ENCODE measurements at regions not wholly inside any gene's neighbourhood (a gene's known extent, or its start where the extent isn't known, plus 50 kb on each side); places are given as distances from the start of the nearest gene placed in this dataset.

DNA sequence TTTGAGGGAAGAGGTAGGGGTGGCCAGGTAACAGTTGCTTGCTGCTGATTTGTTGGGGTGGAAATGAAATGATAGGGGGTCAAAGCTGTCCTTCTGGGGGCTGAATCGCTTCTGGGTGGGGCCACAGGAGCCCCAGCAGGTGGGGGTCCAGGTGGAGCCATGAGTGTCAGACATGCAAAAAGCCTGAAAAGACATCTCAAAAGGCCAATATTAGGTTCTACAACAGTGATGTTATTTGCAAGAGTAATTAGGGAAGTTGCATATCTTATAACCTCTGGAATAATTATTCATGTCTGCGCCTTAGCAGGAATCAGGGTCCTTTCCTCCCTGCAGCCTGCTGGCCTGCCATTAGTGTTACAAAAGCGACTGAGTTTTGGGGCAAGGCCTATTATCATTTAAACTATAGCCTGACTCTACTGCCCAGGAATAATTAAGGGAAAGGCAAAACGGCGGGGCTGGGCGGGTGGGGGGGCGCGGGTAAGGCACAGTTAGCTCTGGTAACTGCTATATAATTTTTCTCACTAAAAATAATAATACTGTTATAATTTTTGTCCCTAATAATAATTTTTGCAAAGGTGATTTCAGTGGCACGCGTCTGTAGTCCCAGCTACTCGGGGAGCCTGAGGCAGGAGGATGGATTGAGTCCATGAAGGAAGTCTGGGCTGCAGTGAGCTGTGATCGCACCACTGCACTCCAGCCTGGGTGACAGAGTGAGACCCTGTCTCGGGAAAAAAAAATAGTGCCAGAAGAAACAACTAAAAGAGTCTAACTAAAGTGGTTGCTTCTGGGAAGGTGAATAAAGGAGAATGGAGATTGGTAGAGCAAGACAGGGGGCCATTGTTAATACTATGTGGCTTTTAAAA lies 145.7 kb downstream of the MAGEB17 start:
- TF ChIP-seq, protein P1, sequence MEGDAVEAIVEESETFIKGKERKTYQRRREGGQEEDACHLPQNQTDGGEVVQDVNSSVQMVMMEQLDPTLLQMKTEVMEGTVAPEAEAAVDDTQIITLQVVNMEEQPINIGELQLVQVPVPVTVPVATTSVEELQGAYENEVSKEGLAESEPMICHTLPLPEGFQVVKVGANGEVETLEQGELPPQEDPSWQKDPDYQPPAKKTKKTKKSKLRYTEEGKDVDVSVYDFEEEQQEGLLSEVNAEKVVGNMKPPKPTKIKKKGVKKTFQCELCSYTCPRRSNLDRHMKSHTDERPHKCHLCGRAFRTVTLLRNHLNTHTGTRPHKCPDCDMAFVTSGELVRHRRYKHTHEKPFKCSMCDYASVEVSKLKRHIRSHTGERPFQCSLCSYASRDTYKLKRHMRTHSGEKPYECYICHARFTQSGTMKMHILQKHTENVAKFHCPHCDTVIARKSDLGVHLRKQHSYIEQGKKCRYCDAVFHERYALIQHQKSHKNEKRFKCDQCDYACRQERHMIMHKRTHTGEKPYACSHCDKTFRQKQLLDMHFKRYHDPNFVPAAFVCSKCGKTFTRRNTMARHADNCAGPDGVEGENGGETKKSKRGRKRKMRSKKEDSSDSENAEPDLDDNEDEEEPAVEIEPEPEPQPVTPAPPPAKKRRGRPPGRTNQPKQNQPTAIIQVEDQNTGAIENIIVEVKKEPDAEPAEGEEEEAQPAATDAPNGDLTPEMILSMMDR (IDR thresholded peaks at IDR 0.05): no peak
- no peak for TF ChIP-seq POLR2A (IDR thresholded peaks at IDR 0.05)
- no peak for TF ChIP-seq POLR2AphosphoS5 (IDR thresholded peaks at IDR 0.05)
- TF ChIP-seq EP300 (IDR thresholded peaks at IDR 0.05): no peak
